NOMO-1 treated with dmso at 0.1 percent for 144 hours (cell line): ENCODE measurements at regions not wholly inside any gene's neighbourhood (a gene's known extent, or its start where the extent isn't known, plus 50 kb on each side); places are given as distances from the start of the nearest gene placed in this dataset.

Experiments used
- DNase-seq: peaks from one replicate; lab custom pipeline; 2025; ENCODE audit not compliant: unreplicated experiment; lab: John Stamatoyannopoulos, UW

DNA sequence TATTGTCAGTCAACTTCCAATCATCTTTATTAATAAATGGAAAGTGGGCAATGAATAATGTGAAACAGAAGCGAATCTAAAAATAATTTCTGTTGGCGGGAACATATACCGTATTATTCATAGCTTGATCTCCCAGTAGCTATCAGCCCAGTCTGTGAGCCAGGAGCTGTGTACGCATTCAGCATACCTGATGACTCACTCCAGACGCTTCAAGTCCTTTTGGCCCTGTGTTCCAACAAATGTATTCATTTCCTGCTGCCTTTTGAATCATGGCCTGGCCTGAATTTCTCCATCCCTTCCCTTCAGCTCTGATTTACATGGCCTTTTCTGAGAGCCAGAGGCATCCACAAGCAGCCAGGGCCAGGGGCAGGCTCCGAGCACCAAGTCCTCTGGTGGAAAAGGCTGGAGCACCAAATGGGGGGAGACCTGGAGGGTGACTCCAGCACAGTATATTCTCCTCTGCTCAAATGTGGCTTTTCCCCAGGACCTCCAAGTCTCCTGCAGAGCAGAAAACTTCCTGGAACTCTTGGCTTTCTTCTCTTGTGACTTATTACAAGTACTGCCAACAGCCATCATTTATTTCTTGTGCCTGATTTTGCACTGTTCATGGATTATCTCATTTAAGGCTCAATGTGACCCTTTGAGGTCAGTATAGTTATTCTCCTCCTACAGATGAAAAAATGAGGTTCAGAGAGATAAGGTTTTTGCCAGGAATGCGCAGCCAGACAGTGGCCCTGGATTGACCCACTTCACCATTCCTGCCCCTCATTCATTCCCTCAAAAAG is 108.7 kb downstream of the EN1 start:
- no peak for DNase-seq

DNA sequence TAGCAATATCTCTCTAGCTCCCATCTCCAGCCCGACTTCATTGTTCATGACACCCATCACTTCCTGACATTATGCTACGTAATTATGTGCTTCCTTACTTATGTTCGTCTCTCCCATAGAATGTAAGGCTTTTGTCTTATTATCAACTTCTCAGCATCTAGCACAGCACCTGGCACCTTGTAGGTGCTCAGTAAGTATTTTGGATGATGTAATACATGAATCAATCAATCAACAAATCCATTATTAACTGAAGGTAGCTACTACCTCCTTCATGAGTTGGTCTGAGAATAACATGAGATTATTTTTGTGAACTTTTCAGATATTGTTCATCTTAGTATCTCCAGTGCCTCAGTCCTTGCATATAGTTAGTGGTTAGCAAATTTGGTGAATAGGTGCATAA is 109.3 kb downstream of the EN1 start:
- no peak for DNase-seq

DNA sequence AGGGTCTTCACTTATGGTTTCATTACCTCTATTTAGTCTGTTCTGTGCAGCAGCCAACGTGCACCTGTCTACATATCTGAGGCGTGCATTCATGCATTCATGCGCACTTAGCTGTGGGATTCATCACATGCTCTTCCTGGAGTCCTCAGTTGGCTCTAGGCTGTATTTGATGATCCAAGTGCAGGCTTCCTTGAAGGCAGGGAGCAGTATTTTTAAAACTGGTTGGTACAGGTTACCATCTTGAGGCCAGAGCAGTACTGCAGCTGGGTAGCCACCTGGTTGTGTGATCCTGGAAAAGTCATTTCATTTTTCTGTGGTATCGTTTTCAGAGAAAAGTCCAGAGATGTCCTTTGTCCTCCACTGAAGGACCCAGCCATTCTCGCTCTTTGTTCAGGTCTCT is 109.8 kb downstream of the EN1 start:
- DNase-seq: no peak

DNA sequence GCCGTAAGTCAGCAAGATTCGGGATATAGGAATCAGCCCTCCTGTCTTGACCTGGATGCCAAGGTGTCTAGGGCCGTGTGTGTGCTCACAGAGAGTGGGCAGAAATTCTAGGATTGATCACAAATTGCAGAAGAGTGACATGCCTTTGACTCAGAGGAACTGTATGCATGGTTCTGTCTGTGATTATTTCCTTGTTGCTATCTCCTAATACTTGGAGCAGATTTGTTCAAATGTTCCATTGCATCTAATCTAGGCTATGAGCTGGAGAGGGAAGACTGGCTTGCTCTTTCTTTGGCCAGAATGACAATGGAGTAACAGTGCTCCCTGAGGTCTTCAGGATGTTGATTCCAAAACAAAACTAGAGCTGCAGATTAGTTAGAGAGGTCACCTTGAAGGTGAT is 115.0 kb downstream of the EN1 start:
- no peak for DNase-seq

DNA sequence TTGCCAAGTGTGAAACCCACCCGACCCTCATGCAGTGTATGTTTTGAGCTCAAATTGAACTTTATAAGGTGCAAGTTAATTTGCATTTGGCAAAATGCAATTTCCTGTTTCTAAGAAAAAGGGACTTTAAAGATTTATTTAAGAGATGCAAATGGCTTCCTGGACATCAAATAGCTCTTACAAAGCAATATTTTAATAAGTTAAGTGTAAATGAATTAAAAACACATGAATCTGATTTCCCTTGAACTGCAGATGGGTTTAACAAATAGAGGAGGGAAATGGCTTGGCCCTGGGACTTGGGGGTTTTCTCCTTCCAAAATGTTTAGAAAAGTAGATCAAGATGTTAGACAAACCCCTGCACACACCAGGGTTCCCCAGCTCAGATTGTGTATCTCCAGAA is 116.0 kb downstream of the EN1 start:
- no peak for DNase-seq

DNA sequence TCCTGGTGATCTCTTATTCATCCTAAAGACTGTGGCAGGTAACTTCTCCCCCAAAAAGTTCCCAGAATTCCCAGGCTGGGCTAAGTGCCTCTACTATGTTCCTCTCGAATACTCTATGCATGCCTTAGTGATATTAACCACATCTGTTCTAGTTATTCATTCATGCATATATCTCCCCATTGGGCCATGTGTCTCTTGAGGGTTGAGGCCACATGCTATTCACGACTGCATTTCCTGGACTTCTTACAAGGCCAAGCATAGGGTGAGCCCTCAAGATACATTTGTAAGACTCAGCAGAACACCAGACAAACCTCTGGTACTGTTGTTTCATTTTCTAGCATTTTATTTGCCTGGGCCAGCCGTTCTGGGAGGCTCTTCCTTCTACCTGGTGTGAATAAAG is 117.0 kb downstream of the EN1 start:
- DNase-seq: no peak

DNA sequence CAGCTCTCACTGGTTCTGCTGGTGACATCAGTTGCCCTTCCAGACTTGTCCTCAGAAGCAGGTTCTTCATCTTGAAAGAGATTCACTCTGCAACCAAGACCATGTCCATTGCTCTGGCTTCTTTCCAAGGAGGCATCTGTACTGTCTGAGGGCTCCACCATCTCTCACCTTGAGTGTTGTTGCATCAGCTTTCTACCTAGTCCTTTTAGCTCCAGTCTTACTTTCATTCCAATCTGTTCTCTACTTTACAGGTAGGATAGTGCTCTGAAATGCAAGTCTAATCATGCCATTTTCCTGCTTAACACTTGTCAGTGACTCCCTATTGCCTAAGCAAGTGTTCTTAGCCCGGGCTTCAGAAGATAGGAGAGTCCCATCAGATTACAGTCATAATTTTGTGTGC is 117.7 kb downstream of the EN1 start:
- no peak for DNase-seq

DNA sequence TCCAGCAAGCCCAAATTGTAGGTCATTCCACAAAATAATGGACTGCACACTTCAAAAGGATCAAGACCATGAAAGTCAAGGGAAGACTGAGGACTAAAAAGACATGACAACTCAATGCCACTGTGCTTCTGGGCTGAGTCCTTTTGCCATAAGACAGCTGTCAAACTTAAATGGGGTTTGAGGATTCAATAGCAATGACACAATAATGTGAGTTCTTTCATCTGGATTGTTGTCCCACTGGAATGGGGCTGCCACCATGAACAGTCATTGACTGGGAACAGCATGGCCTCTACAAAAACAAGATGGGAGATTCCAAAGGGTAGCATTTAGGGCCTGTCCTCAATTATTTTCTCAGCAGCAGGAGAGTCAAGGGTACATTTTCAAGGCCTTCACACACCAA is 118.5 kb downstream of the EN1 start:
- no peak for DNase-seq

DNA sequence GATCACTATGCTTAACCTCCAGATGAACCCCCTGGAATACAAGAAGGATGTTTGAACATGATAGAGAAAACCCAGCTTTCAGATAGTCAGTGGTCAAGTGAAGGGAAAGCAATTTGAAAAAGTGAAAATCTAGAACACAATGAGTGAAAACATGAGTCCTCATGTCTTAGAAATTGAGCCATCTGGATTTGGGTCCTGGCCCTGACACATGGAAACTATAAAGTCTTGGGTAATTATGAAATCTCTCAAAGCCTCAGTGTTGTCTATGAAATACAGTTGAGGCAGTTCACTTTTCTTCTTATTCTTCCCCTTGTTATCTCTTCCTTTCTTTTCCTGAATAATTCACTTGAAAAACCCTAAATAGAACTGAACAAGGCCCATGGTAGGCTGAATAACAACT is 120.6 kb downstream of the EN1 start:
- DNase-seq: no peak

DNA sequence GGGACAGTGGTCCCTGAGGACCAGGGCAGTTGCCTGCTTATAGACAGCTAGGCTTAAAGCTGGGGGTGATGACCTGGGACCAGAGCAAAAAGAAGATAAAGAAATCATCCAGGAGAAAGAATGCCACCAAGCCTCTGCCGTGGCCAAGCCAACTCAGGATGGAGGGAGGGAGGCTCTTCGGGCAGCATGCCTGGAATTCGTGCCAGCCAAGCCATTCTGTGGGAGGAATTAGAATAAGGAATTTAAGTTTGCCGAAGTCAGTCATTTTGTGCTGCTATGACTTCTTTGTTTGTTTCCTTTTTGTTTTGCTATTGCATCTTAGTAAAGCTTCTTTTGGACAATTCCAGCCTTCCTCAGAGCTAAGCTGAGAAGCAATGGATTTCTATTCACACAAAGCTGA is 124.1 kb downstream of the EN1 start:
- no peak for DNase-seq

DNA sequence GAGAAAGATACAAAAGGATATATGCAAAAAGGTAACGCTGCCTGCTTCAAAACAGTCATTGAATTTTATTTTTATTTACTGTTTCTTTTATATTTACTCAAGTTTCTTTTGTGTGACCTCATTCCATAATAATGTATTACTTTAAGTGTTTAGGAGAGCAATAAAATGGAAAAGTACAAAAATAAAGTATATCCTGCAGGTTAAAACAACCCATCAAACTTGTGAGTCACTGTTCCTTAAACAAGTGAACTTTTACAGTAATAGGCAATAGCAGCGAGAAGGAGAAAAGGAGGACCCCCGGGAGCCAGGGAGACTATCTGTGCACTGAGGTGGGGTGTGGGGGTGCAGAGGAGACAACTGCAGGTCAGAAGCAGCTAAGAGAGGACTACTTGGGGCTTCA is 124.5 kb downstream of the EN1 start:
- no peak for DNase-seq

DNA sequence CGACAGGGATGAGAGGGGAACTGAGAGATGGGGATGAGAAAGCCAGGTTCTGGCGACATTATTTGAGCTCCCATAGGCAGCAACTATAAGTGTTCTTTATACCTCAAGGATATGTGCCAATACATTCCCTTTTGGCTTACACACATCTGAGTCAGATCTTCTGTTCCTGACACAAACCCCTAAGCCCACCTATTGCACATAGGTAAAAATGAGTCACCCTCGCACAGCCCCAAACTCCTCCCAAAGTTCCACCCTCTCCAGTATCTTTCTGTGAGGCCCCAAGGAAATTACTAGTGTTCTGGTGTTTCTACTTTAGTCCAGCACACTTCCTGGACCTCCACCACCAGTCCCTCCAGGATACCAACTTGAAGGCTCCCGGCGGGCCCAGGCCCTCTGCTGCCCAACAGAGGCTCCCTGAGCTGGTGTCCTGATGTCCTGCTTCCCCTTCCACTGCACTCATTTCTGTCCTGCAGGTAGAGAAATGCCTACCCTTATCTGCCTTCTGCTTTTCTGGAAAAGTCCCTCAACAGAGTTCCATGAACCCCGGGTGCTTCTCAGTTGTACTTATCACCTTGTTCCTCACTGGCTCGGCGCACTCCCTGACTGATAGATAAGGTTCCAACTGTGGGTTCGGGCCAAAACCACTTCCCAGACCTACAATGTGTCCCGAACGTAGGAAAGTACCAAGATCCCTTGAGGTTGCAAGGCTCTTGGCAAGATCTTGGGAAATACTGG is 125.5 kb downstream of the EN1 start:
- DNase-seq: no peak

DNA sequence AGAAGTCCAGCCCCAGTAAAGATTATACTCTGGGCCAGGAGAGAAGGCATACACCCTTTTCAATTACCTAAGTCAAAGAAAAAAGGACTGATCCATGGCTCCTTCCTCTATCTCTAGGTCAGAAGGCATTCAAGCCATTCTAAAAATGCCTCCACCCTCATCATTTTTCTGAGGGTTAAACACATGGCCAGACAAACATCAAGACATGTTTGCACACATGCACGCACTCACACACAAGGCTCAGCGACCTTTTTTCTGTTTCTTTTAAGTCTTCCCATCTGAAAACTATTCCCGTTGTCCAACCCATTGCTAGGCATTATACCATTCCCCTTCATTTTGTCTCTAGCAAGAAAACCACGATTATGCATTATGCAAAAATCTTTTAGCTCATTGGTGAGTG is 126.6 kb downstream of the EN1 start:
- no peak for DNase-seq

DNA sequence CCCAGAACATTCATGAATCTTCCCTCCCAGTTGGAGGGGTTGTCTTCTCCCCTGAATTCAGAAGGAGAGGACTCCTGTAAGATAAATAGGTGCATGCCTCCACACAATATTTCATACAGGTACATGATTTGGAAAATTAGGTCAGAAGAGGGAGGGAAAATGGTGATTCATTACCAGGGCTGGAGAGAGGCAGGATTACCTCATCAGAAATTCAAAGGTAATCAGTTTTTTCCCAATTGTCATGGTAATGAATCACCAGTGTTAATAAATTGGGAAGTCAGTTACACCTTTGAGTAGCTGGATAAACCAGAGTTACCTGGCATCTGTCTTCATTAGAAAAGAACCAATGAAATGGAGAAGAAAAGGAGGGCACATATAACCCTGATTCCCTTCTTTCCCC is 128.5 kb downstream of the EN1 start:
- DNase-seq: no peak

DNA sequence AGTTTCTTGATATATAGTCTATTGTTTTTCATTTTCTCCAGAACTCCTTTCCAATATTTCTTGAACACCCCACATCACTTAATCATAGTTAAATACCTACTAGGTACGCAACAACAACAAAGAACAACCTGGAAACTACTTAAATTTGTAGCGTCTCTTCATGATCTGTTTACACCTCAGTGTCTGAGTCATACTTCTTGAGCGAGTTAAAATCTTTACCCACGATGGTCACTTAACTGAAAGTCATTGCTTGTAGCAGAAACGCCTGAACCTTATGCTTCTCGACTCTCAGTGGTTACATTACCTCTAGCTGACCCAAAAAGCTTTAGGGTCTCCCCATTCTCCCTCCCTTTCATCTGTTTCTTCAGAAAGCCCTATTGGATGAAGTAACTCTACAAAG is 131.3 kb downstream of the EN1 start:
- no peak for DNase-seq

DNA sequence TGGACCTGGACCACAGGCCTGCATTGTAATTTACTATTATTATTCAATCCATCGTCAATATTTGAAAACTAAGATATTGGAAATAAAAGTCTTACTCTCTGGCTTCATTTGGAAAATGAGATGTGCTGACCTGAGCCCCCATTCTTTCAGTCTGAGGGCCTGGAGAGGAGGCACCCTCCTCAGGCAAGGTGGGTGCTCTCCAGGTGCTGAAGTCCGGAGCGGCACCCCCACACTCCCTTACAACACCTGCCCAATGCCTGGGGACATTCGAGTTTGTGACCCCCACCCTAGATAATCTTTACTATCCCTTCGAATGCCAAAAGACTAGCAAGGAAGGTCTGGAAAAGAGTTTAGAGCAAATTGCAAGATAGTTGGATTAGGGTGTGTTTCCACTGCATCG is 133.3 kb downstream of the EN1 start:
- DNase-seq: no peak

DNA sequence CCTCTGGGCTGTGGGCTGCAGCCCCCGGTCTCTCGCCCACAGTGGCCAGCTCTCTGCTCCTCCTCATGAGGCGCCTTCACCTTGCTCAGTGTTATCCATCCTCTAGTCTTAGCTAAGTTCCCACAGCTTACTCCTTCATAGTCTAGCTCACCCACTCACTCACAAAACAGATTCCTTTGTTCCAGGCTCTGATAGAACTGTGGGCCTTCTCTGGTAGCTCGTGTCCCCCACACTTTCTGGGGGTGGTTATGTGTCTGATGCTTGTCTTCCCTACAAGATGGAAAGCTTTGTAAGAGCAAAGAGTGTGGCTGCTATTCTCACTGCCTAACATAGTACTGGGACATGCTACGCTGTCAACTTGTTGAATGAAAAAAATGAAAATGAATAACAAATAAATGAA is 135.8 kb downstream of the EN1 start:
- DNase-seq: no peak

DNA sequence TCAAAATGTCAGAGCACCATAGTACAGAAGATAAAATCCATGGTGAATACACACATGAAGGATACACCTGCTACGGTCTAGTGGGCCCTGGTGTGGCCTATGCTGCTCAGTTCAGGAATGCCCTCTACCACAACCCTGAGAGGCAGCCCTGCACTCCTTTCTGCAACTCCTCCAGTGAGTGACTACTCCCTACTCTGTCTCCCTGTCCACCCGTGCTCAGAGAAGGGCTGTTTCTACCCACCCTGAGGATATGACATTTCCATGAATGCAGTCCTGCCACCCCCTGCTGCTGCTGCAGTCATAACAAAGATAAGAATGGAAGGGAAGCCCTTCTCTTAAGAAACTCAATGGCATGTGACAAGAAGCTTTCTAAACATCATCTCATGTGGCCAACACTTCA is 137.0 kb downstream of the EN1 start:
- no peak for DNase-seq

DNA sequence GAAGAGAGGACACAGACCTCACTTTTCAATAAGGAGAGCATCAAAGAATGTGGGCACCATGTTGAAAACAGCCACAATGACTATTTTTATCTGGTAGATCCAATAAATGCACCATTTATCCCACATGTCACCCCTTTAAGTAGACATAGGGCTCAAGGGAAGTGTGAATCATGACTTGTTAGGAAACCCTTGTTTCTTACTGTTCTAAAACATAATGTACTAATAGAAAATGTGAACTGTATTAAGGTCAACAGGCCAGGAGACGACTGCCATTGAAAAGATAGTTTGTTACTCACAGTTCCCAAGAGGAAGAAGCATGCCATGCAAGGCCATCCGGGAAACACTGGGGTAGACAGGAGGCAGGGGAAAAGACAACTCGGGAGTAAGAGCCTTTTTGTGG is 137.7 kb downstream of the EN1 start:
- no peak for DNase-seq

DNA sequence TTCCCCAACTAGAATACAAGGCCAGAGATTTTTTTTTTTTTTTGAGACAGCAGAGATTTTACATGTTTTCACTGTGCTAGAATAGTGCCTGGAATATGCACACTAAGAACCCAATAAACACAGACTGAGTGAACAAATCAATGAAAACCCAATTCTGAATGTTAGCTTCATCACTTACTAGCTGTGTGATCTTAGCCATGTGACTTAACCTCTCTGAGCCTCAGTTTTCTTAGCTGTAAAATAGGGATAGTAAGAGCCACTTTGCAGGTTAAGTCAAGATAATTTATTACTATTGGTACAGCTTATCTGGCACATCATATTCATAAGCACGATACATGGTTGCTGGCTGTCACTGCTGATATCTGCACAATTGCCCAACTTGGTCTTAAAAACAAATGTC is 140.6 kb downstream of the EN1 start:
- DNase-seq: no peak

DNA sequence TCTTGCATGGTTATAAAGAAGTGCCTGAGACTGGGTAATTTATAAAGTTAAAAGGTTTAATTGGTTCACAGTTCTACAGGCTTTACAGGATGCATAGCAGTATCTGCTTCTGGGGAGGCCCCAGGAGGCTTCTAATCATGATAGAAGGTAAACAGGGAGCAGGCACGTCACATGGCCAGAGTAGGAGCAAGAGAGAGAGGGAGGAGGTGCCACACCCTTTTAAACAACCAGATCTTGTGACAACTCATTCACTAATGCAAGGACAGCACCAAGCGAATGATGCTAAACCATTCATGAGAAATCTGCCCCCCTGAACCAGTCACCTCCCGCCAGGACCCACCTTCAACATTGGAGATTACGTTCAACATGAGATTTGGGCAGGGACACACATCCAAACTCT is 141.1 kb downstream of the EN1 start:
- no peak for DNase-seq

DNA sequence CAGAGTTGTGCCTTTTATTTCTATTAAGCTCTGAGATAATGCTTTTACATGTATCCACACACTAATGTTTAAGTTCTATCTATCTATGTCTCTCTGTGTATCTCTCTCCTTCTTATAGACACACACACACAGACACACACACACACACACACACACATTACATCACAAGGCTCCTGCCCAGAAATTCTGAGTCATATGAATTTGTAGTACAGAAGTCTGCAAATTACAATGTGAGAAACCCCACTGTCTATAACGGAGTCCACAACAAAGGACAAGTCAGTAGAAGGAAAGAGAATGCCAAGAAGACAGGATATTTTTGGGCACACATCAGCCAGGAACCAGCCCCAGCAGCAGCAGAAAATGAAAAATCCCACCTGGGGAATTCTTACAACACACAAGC is 142.4 kb downstream of the EN1 start:
- DNase-seq: no peak
